GM06990 (cell line): ENCODE measurements at regions not wholly inside any gene's neighbourhood (a gene's known extent, or its start where the extent isn't known, plus 50 kb on each side); places are given as distances from the start of the nearest gene placed in this dataset.

Experiments
- DNase-seq: peaks from one replicate; pipeline ENCODE4 v3.0.0-alpha.2; 2011; ENCODE audit not compliant: insufficient read length; ENCODE audit errors: extremely low read depth
- H3K27me3 ChIP-seq: replicated peaks from 2 replicates; pipeline ENCODE4 v1.6.0; 2011; ENCODE audit warnings: low read length; ENCODE audit not compliant: control insufficient read depth, insufficient read depth
- H3K36me3 ChIP-seq: 2 replicates; pipeline ENCODE4 v1.5.1; 2011; ENCODE audit warnings: low read length; ENCODE audit not compliant: control insufficient read depth, insufficient read depth
- H3K4me3 ChIP-seq: replicated peaks from 2 replicates; pipeline ENCODE4 v1.5.1; 2011; ENCODE audit warnings: low read depth, mild to moderate bottlenecking, control low read depth, low read length
- TF ChIP-seq, protein P1 (sequence below): IDR thresholded peaks from 2 replicates; pipeline ENCODE4 v1.5.1; 2011; ENCODE audit warnings: low read length, control low read depth, mild to moderate bottlenecking, inconsistent platforms; ENCODE audit not compliant: insufficient read depth, poor library complexity, severe bottlenecking

GRCh38 chr3:151995091-151995490, 121.6 kb downstream of the SUCNR1 start:
- H3K36me3 ChIP-seq, result no peaks in the 10 kb centered on the region
- no peak overlapping the region for H3K4me3 ChIP-seq
- no peak for DNase-seq
- TF ChIP-seq, protein P1, sequence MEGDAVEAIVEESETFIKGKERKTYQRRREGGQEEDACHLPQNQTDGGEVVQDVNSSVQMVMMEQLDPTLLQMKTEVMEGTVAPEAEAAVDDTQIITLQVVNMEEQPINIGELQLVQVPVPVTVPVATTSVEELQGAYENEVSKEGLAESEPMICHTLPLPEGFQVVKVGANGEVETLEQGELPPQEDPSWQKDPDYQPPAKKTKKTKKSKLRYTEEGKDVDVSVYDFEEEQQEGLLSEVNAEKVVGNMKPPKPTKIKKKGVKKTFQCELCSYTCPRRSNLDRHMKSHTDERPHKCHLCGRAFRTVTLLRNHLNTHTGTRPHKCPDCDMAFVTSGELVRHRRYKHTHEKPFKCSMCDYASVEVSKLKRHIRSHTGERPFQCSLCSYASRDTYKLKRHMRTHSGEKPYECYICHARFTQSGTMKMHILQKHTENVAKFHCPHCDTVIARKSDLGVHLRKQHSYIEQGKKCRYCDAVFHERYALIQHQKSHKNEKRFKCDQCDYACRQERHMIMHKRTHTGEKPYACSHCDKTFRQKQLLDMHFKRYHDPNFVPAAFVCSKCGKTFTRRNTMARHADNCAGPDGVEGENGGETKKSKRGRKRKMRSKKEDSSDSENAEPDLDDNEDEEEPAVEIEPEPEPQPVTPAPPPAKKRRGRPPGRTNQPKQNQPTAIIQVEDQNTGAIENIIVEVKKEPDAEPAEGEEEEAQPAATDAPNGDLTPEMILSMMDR, result no peak
- H3K27me3 ChIP-seq, result no peaks in the 10 kb centered on the region

DNA sequence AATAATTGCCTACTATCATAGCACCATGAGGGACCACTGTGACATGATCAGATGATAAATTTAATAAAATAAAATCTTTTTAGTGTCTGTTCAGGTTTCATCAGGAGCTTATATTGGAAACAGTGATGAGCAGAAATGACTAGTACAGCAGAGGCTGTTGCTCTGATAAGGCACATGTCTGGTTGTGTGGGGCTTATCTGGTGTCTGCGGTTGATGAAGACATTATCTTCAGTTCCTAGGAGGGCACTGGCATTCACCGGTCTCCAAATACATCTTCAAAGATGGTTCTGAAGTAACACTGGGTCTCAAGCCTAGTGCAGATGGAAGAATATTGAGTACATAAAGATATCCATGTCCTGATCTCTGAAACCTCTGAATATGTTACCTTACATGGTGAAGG, 125.3 kb downstream of the SUCNR1 start:
- H3K27me3 ChIP-seq, result no peaks in the 10 kb centered on the region
- no peaks in the 10 kb centered on the region for H3K36me3 ChIP-seq
- H3K4me3 ChIP-seq, result no peak overlapping the region
- TF ChIP-seq, protein P1, result no peak
- DNase-seq, result no peak

DNA sequence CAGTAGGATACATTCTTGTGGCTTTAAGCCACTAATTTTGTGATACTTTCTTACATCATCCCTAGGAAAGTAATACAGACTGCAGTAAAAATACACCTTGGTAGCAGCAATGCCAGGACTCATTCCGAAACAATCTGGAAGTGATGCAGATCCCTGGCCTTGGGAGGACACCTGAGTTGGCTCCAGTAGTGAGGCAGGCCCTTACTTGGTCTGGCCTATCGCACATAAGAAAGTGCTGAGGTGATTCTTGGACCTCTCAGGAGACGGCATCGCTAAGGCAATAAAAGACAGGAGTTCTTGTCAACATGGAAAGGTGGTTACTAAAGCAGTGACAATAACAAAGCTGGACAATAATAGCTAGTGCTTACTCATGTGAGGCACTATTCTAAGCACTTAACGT, 126.5 kb downstream of the SUCNR1 start:
- H3K36me3 ChIP-seq, result no peaks in the 10 kb centered on the region
- TF ChIP-seq, protein P1, result no peak
- no peak overlapping the region for H3K4me3 ChIP-seq
- DNase-seq, result no peak
- no peaks in the 10 kb centered on the region for H3K27me3 ChIP-seq

DNA sequence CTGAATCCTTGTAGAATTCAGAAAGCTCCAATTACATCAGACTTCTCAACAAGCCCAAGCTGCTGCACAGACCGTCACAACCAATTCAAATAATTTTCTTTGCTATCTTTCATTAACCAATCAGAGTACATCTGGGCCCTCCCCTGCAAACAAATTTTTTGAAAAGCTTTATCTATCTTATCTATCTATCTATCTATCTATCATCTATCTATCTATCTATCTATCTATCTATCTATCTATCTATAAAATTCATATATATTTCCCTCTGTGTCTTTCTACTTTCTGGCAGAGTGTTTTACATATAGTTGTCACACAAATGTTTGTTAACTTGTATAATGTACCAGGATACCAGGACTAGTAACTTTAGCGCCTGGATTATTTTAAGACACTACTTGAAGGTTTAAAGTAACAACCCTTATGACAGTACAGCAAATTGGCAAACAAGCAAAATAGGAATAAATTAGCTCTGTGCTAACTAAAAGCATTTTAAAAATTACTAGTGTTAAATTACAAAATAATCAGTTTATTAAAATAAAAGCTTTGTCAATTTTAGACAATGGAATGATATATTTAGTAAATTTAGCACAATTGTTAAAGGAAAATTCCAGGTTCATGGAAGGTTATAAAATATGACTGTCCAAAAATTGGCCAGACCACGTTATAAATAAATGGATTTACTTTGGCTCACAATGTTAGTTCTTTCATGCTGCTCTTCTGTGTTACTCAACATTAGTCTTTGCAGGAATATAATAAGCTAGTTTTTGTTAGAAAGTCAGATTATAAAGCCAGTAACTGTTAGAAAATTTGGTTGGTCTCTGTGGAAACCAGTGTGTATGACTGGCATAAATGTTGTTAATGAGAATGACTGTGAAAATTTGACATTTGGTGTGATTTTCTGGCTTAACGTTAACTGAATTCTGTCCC, 138.6 kb downstream of the SUCNR1 start:
- no peak overlapping the region for H3K4me3 ChIP-seq
- TF ChIP-seq, protein P1, result no peak

DNA sequence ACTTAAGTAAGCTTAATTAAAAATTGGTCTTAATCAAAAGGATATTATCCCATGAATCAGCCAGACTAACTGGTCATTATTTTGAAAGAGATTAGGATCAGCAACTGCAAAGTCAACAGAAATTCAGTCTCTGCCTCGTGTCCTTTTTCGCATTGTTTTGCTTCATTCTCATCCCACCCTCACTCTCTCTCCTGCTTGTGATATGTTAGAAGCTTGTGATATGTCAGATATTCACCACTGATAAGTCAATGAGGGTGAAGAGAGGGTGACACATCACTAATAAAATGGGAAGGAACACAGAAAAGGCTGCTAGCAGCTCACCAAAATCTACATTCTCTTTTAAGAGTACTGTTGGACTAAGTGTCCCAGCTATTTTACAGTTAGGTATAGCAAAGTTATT, 146.1 kb downstream of the SUCNR1 start:
- no peaks in the 10 kb centered on the region for H3K27me3 ChIP-seq
- no peak for DNase-seq
- H3K4me3 ChIP-seq, result no peak overlapping the region
- TF ChIP-seq, protein P1, result no peak
- no peaks in the 10 kb centered on the region for H3K36me3 ChIP-seq

More for the DNA sequence above, 138.6 kb downstream of the SUCNR1 start:
- Histone ChIP-seq H3K27me3 (no peaks in the 10 kb centered on the region), H3K36me3 (no peaks in the 10 kb centered on the region)
- no peak for DNase-seq

- no peaks in the 10 kb centered on the region for H3K27me3 ChIP-seq
- no peak overlapping the region for H3K4me3 ChIP-seq
- DNase-seq, result peak; percentile 6
- TF ChIP-seq, protein P1, result no peak
- no peaks in the 10 kb centered on the region for H3K36me3 ChIP-seq
Observed at GRCh38 chr3:152021951-152022461, 148.6 kb downstream of the SUCNR1 start.
